GM12892 (cell line): ENCODE measurements at regions not wholly inside any gene's neighbourhood (a gene's known extent, or its start where the extent isn't known, plus 50 kb on each side); places are given as distances from the start of the nearest gene placed in this dataset.

Experiments used
- DNase-seq: peaks from one replicate; pipeline ENCODE4 v3.0.0; 2011; ENCODE audit not compliant: insufficient read length
- FAIRE-seq: peaks from 2 replicates; lab custom pipeline; 2011; peaks lifted over from hg19 to GRCh38; lab: Jason Lieb, UNC
- POLR2A ChIP-seq: IDR thresholded peaks from 2 replicates; pipeline ENCODE4 v1.6.1; 2011; ENCODE audit warnings: low read depth, low read length, control low read depth
- POLR2AphosphoS5 ChIP-seq: IDR thresholded peaks from 2 replicates; pipeline ENCODE4 v1.6.1; 2011; ENCODE audit warnings: low read depth, low read length, control low read depth
- TAF1 ChIP-seq: IDR thresholded peaks from 2 replicates; pipeline ENCODE4 v1.6.1; 2011; ENCODE audit warnings: low read depth, mild to moderate bottlenecking, control low read depth, low read length, borderline replicate concordance

DNA sequence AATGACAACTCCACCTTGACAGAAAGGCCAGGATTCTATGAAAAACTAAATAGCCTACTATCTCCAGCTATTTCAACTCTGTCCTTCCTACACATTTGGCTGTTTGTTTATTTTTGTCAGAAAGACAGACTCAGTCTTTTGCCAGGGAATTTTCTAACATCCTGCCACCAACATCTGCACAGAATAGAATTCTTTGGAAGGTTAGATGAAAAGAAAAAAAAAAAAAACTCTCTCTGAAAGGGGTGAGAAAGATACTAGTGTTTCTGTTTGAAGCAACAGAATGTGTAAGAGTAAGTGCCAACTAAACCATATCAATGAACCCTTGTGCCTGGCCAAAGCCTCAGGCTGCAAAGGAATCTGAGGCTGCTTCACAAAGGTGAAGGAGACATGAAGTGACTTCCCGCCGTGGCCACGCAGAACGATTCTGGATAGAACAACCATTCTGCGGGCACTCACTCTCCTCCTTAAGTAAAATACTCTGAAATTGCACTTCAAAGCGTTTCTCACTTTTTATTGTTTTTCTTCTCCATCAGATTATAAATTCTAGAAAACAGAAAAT, 498.2 kb downstream of the IRS2 start:
- DNase-seq (no peak), FAIRE-seq (no peak)
- TF ChIP-seq POLR2AphosphoS5 (no peak), TAF1 (no peak), POLR2A (no peak)

- DNase-seq (no peak), FAIRE-seq (no peak)
- TF ChIP-seq POLR2A = no peak
- TF ChIP-seq POLR2AphosphoS5 = no peak
- no peak for TF ChIP-seq TAF1
Observed at GRCh38 chr13:109287553-109287952, 498.8 kb downstream of the IRS2 start.

DNA sequence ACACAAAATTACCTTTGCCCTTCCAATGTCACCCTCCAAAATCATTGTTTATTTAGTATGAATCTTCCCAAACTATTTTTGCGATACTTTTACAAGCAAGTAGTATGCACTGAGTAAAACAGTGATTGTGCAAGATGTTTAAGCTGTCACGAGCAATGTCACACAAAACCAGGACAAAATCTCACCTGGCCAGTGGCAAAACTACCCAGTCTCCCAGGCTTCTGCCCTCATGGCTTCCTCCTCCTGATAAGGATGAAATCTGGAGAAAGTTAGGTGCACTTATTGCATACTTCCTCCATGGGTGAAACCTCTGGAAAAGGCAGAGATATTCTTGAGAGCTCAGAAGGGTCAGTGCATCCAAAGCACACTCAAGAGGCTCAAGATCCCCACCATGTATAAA, 500.8 kb downstream of the IRS2 start:
- TF ChIP-seq TAF1 (no peak), POLR2A (no peak), POLR2AphosphoS5 (no peak)
- FAIRE-seq = no peak
- no peak for DNase-seq

- DNase-seq (no peak), FAIRE-seq (no peak)
- TF ChIP-seq TAF1 = no peak
- no peak for TF ChIP-seq POLR2AphosphoS5
- no peak for TF ChIP-seq POLR2A
Observed at GRCh38 chr13:109281903-109282635, 504.3 kb downstream of the IRS2 start.

- FAIRE-seq = no peak
- DNase-seq = no peak
- no peak for TF ChIP-seq TAF1
- TF ChIP-seq POLR2AphosphoS5 = no peak
- no peak for TF ChIP-seq POLR2A
Observed at GRCh38 chr13:109281017-109281902, 505.1 kb downstream of the IRS2 start.

- FAIRE-seq (no peak), DNase-seq (no peak)
- no peak for TF ChIP-seq POLR2A
- TF ChIP-seq POLR2AphosphoS5 = no peak
- TF ChIP-seq TAF1 = no peak
Observed at GRCh38 chr13:109276261-109276660, 510.1 kb downstream of the IRS2 start.

GRCh38 chr13:109275852-109276251, 510.5 kb downstream of the IRS2 start:
- no peak for FAIRE-seq
- DNase-seq = no peak
- no peak for TF ChIP-seq POLR2A
- TF ChIP-seq TAF1 = no peak
- no peak for TF ChIP-seq POLR2AphosphoS5

GRCh38 chr13:109275139-109275745, 511.1 kb downstream of the IRS2 start:
- no peak for TF ChIP-seq POLR2AphosphoS5
- no peak for TF ChIP-seq POLR2A
- no peak for TF ChIP-seq TAF1
- DNase-seq (no peak), FAIRE-seq (no peak)

DNA sequence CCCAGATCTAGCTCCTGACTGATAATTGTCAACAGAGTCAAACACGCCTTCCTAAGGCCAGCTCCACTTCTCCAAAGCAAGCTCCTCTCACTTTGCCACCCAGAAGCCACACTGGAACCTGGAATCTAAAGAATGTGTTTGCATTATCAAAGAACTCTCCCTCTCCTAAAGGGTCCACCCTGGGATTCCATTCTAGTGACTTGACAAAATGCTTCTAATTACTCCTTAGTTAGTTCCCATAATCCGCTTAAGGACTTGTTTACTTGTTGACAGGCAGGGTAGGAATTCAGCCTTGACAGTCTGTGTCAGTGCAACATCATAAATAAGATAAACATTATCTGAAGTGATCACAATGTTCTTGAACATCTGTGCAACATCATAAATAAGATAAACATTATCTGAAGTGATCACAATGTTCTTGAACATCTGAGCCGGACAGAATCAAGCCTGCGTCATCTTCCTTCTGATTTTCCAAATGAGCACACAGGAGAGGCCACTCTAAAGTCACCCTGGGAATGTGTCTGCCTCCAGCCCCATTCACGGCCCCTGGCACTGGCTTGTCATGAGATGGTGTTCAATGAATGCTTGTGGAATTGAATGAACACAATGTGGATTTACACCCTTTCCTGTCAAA, 512.1 kb downstream of the IRS2 start:
- DNase-seq = no peak
- TF ChIP-seq POLR2A (no peak), POLR2AphosphoS5 (no peak), TAF1 (no peak)
- no peak for FAIRE-seq

DNA sequence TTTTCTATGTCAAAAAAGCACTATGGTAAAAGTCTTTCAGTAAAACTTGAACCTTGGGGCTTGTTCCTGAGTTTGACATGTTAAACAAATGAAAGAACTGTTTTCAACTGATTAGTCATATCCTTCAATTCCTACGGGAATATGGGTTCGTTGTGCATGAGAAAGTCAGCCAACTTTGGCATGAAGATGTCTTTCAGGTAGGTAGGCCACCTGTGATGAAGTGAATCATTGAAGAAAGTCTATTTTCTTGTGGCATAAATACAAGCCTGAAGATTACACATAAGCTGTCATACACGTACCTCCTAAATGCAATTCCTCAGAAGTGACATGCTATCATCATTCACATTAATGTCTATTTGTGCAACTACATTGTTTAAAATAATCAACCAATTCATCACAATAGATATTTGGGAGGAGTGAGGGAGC, 513.0 kb downstream of the IRS2 start:
- no peak for TF ChIP-seq TAF1
- DNase-seq = no peak
- no peak for FAIRE-seq

DNA sequence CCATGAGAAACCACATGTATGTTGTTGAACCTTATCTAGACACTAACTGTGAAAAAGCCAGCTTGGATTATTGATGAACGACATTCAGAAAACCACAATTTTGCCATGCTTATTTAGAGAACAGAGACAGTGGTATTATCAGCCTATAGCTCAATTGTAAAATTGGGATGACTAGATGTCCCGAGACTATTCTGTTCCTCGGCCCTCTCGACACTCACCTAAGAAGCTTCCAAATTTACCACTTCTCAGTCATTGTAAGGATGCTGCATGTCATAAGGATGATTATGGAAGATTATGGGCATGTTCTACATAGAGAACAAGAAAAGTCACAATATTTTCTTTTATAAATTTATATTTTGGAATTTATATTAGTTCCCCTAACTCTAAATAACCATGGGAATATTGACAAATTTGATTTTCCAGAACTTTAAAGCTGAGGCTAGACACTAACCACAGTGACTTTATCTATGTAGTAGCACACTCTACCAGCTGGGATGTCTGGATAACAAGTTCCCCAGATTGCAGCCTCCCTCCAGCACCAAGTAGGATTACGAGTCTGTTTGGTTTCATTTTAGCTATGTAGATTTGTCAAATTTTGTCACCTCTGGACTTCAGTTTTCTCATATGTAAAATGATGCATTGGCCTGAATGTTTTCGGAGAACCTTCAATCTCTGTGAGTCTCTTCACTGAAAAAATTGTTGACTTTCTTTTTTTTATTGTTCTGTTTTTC, 513.6 kb downstream of the IRS2 start:
- no peak for DNase-seq
- no peak for FAIRE-seq
- TF ChIP-seq POLR2AphosphoS5 = no peak
- TF ChIP-seq TAF1 = no peak
- TF ChIP-seq POLR2A = no peak
